Lower leg skin (tissue), 4 donors: ENCODE measurements at regions not wholly inside any gene's neighbourhood (a gene's known extent, or its start where the extent isn't known, plus 50 kb on each side); places are given as distances from the start of the nearest gene placed in this dataset.

Experiments used
- DNase-seq, 2 donors: peaks; one replicate each; pipeline ENCODE4 v3.0.0-alpha.2; 2019; ENCODE audit warnings: low spot score in 2 of 2
- H3K4me3 ChIP-seq: fragments of 200-600 bp; sonication (generic); 2 replicates; pipeline ENCODE4 v1.5.1; 2017; ENCODE audit warnings: mild to moderate bottlenecking, low read depth; ENCODE audit not compliant: poor library complexity, severe bottlenecking
- POLR2A ChIP-seq, 2 donors: fragments of 450-650 bp; IDR thresholded peaks; one replicate each; pipeline ENCODE4 v1.6.1; 2016 to 2017; ENCODE audit warnings: antibody characterized with exemption in 2 of 2, mild to moderate bottlenecking in 1 of 2, moderate library complexity in 1 of 2
- WGBS, 2 donors: methylation state at CpG; one replicate each; pipeline ENCODE4 v1.1.5; 2018; 5-methylcytosine and 5-hydroxymethylcytosine counted together
- intact Hi-C: fragments of 100-400 bp; cut with DNase I; formaldehyde crosslinking; loops from one replicate; pipeline ENCODE4 v1.15.0; 2023; ENCODE audit warnings: low total_unique reads
- TF ChIP-seq, protein P1 (sequence below), 3 donors: fragments of 450-650 bp; IDR thresholded peaks; one replicate each; pipeline ENCODE4 v1.5.1; 2016; ENCODE audit warnings: antibody characterized with exemption in 3 of 3, mild to moderate bottlenecking in 3 of 3, moderate library complexity in 2 of 3

DNA sequence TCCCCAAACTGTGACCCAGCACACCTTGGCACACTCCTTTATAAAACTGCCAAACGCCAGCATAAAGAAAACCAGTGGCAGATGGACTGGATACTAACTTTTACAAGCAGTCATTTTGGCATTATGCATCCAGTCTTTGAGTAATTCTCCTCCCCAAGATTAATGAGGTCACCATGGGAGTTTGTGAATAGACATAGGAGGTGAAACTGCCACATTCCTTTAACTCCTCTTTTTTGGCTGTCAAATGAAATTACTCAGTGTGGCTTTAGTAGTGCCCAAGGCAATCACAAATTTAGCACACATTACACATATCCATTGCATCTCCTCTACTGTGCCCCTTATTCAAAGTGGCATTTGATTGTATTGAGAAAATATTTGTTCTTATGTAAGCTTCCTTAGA, 315.3 kb upstream of the FGF13 start:
- intact Hi-C loops, result no loop called here
- 32 to 60% methylated on average over 1 of the region's 1 CpG for WGBS, 2 donors
- H3K4me3 ChIP-seq, result no peak overlapping the region
- no peak for TF ChIP-seq POLR2A (IDR thresholded peaks at IDR 0.05)
- TF ChIP-seq, protein P1, sequence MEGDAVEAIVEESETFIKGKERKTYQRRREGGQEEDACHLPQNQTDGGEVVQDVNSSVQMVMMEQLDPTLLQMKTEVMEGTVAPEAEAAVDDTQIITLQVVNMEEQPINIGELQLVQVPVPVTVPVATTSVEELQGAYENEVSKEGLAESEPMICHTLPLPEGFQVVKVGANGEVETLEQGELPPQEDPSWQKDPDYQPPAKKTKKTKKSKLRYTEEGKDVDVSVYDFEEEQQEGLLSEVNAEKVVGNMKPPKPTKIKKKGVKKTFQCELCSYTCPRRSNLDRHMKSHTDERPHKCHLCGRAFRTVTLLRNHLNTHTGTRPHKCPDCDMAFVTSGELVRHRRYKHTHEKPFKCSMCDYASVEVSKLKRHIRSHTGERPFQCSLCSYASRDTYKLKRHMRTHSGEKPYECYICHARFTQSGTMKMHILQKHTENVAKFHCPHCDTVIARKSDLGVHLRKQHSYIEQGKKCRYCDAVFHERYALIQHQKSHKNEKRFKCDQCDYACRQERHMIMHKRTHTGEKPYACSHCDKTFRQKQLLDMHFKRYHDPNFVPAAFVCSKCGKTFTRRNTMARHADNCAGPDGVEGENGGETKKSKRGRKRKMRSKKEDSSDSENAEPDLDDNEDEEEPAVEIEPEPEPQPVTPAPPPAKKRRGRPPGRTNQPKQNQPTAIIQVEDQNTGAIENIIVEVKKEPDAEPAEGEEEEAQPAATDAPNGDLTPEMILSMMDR (IDR thresholded peaks at IDR 0.05), result no peak
- no peak for DNase-seq

DNA sequence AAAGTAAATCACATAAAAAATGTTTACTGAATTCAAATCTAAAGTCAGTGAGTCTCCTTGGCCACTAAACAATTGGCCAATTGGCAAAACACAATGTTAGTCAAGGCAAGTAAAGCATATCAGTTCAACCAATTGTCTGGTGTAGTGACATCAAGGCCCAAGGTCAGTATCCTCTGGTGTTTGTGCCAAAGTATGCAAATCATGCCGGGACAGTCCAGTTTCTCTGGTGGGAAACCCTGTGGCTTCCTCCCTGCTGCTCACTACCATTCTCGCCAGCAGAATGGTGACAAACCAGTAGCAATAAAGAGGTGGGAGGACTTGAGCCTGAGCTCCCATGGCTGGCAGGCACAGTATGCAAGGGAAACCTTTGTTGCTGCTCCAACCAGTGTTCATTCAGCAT, 314.9 kb upstream of the FGF13 start:
- intact Hi-C loops, result no loop called here
- 46 to 76% methylated on average over 2 of the region's 2 CpGs for WGBS, 2 donors
- H3K4me3 ChIP-seq, result no peak overlapping the region
- TF ChIP-seq, protein P1 (IDR thresholded peaks at IDR 0.05), result no peak
- no peak for TF ChIP-seq POLR2A (IDR thresholded peaks at IDR 0.05)
- no peak for DNase-seq

DNA sequence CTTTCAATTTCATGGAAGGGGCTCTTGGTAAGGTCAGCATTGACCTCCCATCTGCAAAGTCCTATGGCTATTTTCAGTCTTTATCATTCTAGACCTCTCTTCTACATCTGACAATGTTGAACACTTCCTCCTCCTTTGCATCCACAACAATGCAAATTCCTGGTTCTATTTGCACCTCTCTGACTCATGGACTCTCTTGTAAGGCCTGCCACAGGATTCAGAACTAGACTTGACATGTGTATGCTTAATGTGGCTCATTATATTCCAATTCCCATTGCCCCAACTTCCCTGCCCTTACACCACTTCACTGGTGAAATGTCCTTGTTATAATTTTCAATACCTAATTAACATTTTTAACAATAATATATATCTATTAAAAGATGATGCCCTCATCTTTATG, 314.3 kb upstream of the FGF13 start:
- no peak overlapping the region for H3K4me3 ChIP-seq
- intact Hi-C loops, result no loop called here
- TF ChIP-seq POLR2A (IDR thresholded peaks at IDR 0.05), result no peak
- DNase-seq, result no peak

DNA sequence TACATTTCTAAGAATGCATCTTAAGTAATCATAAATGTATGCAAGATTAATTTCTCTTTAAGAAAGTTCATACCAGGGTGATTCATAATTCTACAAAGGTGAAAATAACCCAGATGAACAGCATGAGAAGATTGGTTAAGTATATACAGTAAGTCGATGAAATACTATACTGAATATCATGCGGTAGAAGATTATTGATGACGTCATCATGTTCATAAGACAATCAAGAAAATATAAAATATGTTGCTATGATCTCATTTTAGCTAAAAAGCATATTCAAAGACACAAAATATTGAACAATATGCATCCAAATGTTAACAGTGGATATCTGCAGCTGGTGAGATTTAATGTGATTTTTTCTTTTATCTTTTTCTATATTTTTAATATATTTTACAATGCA, 312.0 kb upstream of the FGF13 start:
- H3K4me3 ChIP-seq, result no peak overlapping the region
- DNase-seq, result no peak
- TF ChIP-seq POLR2A (IDR thresholded peaks at IDR 0.05), result no peak
- TF ChIP-seq, protein P1 (IDR thresholded peaks at IDR 0.05), result no peak
- WGBS, 2 donors, result 78 to 88% methylated on average over 3 of the region's 3 CpGs
- intact Hi-C loops, result no loop called here

DNA sequence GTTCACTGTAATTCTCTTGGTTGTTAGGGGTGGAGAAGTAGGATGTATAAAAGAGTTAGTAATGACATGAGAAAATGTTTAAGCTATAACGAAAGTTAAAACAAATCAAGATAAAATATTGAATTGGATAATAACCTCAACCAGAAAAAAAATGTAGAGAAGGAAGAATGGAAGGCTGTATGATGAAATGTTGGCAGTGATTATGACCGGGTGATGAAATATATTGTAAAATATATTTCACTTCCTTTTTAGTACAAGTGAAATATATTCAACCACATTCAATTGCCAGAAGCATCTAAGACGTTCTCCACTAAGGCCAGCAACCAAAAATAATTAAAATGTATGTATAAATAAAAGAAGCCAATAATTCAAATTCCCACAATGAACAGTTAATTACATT, 309.3 kb upstream of the FGF13 start:
- H3K4me3 ChIP-seq, result no peak overlapping the region
- no peak for TF ChIP-seq POLR2A (IDR thresholded peaks at IDR 0.05)
- TF ChIP-seq, protein P1 (IDR thresholded peaks at IDR 0.05), result no peak
- WGBS, 2 donors, result 50 to 58% methylated on average over 3 of the region's 3 CpGs
- intact Hi-C loops, result no loop called here
- DNase-seq, result no peak

DNA sequence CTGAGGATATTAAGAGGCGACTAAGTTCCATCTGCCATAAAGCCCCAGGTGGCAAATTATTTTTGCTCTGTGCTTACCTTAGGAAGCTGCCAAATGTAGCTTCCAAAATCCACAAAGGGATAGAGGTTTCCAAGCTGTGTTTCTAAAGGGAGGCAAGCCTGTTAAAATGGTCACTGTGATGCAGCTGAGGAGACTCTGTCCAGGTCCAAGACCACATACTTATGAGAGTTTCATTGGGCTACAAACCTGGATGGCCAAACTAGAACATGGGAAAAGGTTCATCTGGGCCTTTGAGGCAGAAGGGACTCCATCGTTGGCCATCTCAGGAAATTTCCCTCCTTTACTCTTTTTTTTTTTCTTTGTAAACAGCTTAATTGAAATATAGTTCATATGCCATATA, 306.9 kb upstream of the FGF13 start:
- TF ChIP-seq, protein P1 (IDR thresholded peaks at IDR 0.05), result no peak
- TF ChIP-seq POLR2A (IDR thresholded peaks at IDR 0.05), result no peak
- no peak overlapping the region for H3K4me3 ChIP-seq
- WGBS, 2 donors, result 52% methylated on average over 2 of the region's 2 CpGs
- intact Hi-C loops, result no loop called here
- no peak for DNase-seq
